ENCODE measurements at regions not wholly inside any gene's neighbourhood (a gene's known extent, or its start where the extent isn't known, plus 50 kb on each side); places are given as distances from the start of the nearest gene placed in this dataset.
A peak's percentile ranks its signal among the peaks of the same experiment; 100 is the strongest.

DNA sequence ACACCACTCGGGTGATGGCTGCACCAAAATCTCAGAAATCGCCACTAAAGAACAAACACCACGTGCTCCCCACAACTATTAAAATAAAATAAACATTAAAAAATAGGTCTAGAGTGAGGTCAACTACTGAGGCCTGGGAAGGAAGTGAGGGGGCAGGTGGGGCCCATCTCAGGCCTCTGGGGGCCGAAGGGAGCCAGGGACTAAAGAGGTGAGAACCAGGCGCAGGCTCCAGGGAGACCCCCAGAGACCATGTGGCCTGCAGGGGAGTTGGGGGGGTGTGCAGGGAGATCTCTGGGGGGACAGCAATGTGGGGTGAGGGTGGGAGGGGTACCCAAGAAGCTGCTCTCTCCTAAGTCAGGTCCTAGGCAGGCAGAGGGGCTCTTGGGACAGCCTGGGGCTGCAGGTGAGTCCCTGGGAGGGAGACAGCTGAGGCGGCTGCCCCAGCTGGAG is 111.3 kb upstream of the SMURF2 start:
- no peaks in the 10 kb centered on the region; the same call in 1 of the 2 replicates for H3K36me3 ChIP-seq (ENCODE audit: insufficient read depth, low read length)
- no peaks in the 10 kb centered on the region for H3K9me2 ChIP-seq (ENCODE audit: insufficient read depth, low read length)
- H3K9me3 ChIP-seq (ENCODE audit: low read length): no peaks in the 10 kb centered on the region
- TF ChIP-seq, protein P1, sequence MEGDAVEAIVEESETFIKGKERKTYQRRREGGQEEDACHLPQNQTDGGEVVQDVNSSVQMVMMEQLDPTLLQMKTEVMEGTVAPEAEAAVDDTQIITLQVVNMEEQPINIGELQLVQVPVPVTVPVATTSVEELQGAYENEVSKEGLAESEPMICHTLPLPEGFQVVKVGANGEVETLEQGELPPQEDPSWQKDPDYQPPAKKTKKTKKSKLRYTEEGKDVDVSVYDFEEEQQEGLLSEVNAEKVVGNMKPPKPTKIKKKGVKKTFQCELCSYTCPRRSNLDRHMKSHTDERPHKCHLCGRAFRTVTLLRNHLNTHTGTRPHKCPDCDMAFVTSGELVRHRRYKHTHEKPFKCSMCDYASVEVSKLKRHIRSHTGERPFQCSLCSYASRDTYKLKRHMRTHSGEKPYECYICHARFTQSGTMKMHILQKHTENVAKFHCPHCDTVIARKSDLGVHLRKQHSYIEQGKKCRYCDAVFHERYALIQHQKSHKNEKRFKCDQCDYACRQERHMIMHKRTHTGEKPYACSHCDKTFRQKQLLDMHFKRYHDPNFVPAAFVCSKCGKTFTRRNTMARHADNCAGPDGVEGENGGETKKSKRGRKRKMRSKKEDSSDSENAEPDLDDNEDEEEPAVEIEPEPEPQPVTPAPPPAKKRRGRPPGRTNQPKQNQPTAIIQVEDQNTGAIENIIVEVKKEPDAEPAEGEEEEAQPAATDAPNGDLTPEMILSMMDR (conservative IDR thresholded peaks at IDR 0.05; ENCODE audit: low read length): no peak
- no peak for TF ChIP-seq EZH2phosphoT487 (IDR thresholded peaks at IDR 0.05; ENCODE audit: borderline replicate concordance, low read depth, low read length)
- CTCF ChIA-PET (ENCODE audit: unreplicated experiment): no interaction called here
- H3K79me2 ChIP-seq (ENCODE audit: insufficient read depth, low read depth, low read length): no peaks in the 10 kb centered on the region
- no peak overlapping the region for H3K27ac ChIP-seq (ENCODE audit: low read depth, low read length, poor library complexity, severe bottlenecking)
- peak overlapping the region; percentile 69 for H3K4me2 ChIP-seq (ENCODE audit: low read length)
- H2AFZ ChIP-seq (ENCODE audit: low read length): no peak overlapping the region
- intact Hi-C loops (cut with micrococcal nuclease; ENCODE audit: unreplicated experiment): loop anchor here (10.0 kb wide), 1 partner anchor 421 kb away; no protein-coding TSS in a partner anchor
- no peaks in the 10 kb centered on the region for H4K20me1 ChIP-seq (ENCODE audit: insufficient read depth, low read length)
- DNase-seq (ENCODE audit: low spot score): no peak
- peak overlapping the region; percentile 60 for H3K4me3 ChIP-seq (ENCODE audit: low read depth, low read length, poor library complexity, severe bottlenecking)
- BruUV-seq (replicated peaks): no TSS peak
- POLR2A ChIA-PET: interaction anchor here (0.7 kb wide), 1 partner anchor 169 kb away, joined by 3 read pairs; no protein-coding TSS in a partner anchor
- peaks cover 43% of the 10 kb centered on the region for H3K4me1 ChIP-seq (ENCODE audit: insufficient read depth, low read length, poor library complexity, severe bottlenecking)

DNA sequence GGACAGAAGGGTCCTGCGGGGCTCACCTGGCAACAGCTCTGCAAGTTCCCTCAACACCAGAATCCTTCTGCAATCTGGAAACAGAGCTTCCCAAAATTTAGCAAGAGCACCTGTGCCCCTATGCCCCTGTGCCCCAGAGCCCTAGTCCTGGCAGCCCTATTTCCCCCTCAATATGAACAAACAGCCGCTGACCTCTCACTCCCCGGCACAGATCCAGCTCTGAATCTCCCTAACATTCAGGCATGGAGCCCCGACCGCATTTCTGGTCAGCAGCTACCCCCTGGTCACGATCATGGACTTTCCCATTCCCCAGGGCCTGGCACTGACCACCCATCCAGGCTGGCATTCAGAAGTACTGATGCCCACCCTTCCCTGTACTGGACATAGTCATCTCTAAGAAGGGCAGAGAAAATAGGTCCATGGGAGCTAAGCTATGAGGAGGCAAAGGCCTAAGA is 110.8 kb upstream of the SMURF2 start:
- H2AFZ ChIP-seq (ENCODE audit: low read length): no peak overlapping the region
- no peaks in the 10 kb centered on the region for H3K9me2 ChIP-seq (ENCODE audit: insufficient read depth, low read length)
- CTCF ChIA-PET (ENCODE audit: unreplicated experiment): no interaction called here
- DNase-seq (ENCODE audit: low spot score): no peak
- H4K20me1 ChIP-seq (ENCODE audit: insufficient read depth, low read length): no peaks in the 10 kb centered on the region
- no peak overlapping the region for H3K4me3 ChIP-seq (ENCODE audit: low read depth, low read length, poor library complexity, severe bottlenecking)
- BruUV-seq (replicated peaks): no TSS peak
- peaks cover 38% of the 10 kb centered on the region for H3K4me1 ChIP-seq (ENCODE audit: insufficient read depth, low read length, poor library complexity, severe bottlenecking)
- intact Hi-C loops (cut with micrococcal nuclease; ENCODE audit: unreplicated experiment): loop anchor here (10.0 kb wide), 1 partner anchor 422 kb away; no protein-coding TSS in a partner anchor
- H3K27ac ChIP-seq (ENCODE audit: low read depth, low read length, poor library complexity, severe bottlenecking): no peak overlapping the region
- no peak overlapping the region for H3K4me2 ChIP-seq (ENCODE audit: low read length)
- POLR2A ChIA-PET: interaction anchor here (0.7 kb wide), 2 partner anchors 169 to 324 kb away, joined by 3 to 7 read pairs; no protein-coding TSS in a partner anchor
- H3K9me3 ChIP-seq (ENCODE audit: low read length): no peaks in the 10 kb centered on the region
- no peaks in the 10 kb centered on the region for H3K79me2 ChIP-seq (ENCODE audit: insufficient read depth, low read depth, low read length)
- no peaks in the 10 kb centered on the region; the same call in 1 of the 2 replicates for H3K36me3 ChIP-seq (ENCODE audit: insufficient read depth, low read length)
- TF ChIP-seq, protein P1 (conservative IDR thresholded peaks at IDR 0.05; ENCODE audit: low read length): no peak
- no peak for TF ChIP-seq EZH2phosphoT487 (IDR thresholded peaks at IDR 0.05; ENCODE audit: borderline replicate concordance, low read depth, low read length)
